COLO668 (cell line): ENCODE measurements at regions not wholly inside any gene's neighbourhood (a gene's known extent, or its start where the extent isn't known, plus 50 kb on each side); places are given as distances from the start of the nearest gene placed in this dataset.
"Not testable (repeated sequence)": the region's sequence is repeated elsewhere in the genome, so short reads cannot be mapped to it uniquely, and the experiment has no call there.

ENCODE experiments used
- DNase-seq: peaks from one replicate; lab custom pipeline; 2025; ENCODE audit not compliant: unreplicated experiment; lab: John Stamatoyannopoulos, UW

DNA sequence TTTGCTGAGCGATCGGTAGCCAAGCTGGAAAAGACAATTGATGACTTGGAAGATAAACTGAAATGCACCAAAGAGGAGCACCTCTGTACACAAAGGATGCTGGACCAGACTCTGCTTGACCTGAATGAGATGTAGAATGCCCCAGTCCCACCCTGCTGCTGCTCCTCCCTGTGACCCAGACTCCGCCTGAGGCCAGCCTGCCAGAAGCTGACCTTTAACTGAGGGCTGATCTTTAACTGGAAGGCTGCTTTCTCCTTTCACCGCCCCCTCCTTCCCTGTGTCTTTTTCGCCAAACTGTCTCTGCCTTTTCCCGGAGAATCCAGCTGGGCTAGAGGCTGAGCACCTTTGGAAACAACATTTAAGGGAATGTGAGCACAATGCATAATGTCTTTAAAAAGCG is 109.0 kb upstream of the TOX3 start:
- DNase-seq: not testable (repeated sequence)

DNA sequence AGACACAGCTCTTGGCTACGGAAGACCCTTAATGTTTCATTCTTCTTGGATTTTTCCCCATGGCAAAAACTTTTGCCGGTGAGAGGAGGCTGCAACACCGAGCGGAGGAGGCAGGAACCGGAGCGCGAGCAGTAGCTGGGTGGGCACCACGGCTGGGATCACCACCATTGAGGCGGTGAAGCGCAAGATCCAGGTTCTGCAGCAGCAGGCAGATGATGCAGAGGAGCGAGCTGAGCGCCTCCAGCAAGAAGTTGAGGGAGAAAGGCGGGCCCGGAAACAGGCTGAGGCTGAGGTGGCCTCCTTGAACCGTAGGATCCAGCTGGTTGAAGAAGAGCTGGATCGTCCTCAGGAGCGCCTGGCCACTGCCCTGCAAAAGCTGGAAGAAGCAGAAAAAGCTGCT is 108.2 kb upstream of the TOX3 start:
- DNase-seq: not testable (repeated sequence)

DNA sequence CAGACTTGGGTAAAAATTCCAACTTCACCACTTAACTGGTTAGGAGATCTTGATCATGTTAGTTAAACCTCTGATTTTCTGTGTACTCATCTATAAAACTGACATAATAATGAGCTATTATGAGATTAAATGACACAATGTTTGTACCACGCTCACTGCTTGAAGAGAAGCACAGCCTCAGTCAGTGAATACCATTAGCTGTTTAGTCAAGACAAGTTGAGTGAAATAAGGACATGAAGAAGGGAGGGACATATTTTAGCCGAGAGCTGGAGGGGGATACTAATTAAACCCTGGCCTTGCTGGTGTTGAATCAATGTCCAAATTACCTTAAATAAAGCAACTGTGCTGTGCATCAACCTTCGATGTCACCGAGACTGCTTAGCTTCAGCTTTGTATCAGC is 105.1 kb upstream of the TOX3 start:
- DNase-seq: no peak

DNA sequence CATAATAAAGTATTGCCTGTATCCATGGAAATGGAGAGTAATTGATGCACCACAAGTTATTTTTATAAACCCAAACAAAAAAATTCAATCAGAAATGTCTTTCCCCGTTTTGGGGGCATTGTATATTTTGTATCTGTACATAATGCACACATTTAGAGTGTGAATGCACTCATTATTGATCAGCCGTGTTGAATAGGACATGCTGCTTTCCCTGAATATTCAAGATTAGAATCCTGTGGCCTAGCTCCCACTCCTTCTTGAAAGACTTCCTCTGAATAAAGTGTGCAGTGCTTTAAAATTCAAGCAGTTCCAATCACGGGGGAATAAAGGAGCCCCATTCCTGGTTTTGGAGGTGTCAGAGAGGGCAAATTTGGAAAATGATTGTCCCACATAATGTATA is 103.8 kb upstream of the TOX3 start:
- DNase-seq: no peak

DNA sequence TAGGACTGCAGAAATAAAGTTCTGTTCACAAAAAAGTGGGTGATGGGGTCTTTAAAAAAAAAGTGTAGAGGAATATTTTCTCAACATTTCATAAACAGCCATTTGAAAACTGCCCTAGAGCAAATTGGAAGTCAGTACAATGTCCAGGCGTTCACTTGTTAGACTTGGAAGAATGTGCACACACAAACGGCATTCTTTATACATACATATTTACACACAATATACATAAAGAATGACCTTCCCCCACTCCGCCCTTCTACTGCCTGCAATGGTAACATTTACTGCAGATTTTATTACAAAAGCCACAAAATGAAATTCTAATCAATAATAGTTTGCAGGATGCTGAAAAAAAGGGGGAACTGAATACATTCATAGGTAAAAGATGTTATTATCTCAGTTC is 103.4 kb upstream of the TOX3 start:
- no peak for DNase-seq

DNA sequence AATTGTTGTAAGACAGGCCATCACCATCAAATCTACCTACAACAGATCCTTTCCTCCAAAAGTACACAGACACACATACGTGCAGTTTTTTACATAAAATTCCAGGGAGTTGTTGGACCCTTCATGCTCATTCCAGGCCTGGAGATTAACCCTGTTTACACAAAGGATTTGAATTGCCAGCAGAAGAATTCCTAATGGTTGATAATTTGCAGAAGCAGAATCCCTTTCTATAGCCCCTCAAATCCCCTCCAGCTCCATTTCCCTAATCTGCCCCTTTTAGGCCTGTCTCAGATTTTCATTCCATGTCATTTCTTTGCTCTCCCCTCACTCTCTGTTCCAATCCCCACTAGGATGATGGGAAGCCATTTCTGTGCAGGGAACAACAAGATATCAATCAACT is 102.9 kb upstream of the TOX3 start:
- DNase-seq: no peak

DNA sequence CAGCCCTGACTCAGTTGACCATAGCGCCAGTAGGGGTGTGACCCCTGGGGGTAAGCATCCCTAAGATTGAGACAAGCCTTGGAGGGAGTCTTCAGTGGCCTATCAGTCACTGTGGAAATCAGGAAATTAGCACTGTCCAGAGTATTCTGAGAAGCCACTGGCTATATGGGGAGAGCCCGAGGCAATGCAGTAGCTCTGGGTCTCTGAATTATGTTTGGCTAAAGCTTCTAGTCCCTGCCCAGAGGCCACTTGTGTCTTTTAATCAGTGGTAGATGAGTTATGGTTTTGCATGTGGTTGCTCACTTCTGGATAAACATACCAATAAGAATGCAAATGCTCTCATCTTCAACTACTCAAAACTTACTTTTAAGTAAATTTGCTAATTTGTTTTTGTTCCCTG is 100.6 kb upstream of the TOX3 start:
- DNase-seq: no peak

DNA sequence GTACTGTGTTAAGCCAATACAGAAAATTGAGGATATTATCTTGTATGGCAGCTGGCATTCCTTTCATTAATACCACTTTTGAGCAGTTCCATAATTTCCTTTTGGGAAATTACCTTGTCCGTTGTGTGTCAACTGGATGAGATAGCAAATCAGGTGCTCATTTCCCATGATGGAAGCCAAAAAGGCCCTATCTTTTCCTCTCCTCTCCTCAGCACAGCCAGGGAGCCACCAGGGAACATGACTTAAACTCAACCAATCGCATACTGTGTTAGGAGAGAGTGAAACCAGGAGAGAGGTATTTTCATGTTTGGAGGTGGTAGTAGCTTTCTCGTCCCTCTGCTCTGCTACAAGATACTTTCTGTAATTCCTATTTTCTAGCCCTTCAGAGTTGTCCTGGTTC is 96.1 kb upstream of the TOX3 start:
- DNase-seq: no peak

DNA sequence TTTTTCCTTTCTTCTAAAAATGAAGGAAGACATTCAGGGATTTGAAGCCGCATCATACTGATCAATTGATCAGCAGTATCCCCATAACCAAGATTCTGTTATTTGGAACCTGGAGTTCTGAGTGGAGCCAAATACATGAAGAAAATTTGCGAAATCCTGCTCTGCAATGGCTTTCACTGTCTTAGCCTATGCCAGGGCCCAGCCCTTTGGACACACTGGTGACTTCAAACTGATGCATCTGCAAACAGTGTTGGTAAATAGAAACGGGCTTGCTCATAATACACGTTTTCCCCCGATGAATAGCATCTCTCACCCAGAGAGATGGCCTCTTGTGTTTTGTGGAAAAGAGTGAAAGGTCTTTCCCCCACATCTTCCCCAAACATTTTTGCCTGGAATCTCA is 87.6 kb upstream of the TOX3 start:
- DNase-seq: peak; percentile 40

DNA sequence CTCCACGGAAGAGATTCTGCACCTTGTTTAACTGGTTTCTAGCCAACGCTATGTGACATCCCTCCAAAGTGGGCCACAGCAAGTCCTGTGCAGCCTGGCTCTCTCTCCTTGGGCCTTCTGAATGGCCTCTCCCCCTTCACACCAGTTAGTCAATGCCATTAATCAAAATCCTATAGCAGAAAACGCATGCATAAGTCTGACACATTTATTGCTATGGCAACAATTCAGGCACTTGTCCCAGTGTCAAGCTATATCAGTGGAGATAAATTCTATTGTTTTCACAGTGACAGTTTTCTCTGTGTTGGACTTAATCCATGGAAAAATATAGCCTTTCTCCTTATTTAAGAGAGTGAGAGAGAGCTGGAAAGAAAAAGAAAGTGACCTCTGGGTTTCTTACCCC is 87.2 kb upstream of the TOX3 start:
- peak; percentile 30 for DNase-seq

DNA sequence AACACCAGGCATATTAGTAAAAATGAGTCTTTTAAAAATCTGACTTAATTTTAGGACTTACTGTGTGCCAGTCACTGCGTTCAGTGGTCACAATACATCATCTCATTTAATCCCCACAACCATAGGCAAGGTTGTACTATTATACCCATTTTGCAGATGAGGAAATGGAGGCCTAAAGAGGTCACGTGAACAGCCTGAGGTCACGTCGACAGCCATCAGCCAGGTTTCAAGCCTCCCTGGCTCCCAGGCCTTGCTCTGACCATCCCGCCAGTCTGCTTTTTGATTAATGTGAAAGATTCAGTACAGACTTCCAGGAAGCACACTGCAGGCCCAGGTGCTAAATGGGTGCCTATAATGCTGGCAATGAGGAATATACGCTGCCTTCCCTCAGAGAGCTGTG is 86.3 kb upstream of the TOX3 start:
- no peak for DNase-seq

DNA sequence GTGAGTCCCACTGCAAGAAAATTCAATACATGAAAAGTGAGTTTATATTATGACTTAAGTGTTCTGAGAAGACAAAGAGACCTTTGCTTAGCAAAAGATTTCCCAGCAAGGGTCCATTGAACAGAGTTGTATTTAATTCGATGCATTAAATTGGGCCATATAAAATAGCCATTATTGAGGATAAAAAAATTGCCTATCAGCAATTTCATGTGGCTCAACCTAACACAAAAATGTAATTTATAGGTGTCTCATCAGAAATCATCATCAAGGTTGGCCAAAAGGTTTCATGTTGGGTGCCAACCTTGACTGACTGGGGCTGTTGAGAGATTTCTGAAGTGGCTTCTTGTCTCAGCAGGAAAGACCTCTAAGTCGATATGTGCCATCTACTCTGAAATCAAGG is 84.8 kb upstream of the TOX3 start:
- no peak for DNase-seq

DNA sequence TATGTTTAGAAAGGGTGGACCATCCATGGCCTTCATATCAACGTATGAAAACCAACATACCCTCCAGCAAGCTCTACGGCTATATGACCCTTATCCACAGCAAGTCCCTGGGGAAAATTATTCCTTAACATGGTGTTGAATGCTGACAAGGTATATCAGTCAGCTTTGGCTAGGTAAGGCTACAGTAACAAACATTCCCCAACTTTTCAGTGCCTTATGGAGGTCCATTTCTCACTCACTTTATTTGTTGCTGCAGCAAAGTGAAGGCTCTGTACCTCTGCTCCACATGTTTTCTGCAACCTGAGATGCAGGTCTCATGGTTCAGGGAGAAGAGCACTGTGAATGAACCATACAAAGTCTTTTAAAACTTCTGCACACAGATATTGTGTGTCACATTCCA is 83.8 kb upstream of the TOX3 start:
- no peak for DNase-seq

DNA sequence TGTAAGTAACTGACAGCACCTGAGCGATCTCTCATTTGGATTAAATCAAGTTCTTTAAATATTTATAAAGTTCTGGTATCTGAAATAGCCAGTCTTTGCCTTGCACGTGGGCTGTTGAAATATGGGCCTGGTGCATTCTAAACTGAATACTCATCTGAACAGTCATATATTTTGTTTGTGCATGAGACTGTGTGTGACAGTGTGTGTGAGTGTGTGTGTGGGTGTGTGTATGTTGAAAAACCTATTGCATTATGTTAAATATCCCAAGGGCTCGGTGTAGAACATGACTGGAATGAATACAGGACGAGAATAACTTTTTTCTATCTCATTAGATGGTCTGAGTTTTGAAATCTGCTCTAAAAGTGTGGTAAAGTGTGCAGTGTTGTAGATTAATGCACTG is 82.4 kb upstream of the TOX3 start:
- DNase-seq: no peak

DNA sequence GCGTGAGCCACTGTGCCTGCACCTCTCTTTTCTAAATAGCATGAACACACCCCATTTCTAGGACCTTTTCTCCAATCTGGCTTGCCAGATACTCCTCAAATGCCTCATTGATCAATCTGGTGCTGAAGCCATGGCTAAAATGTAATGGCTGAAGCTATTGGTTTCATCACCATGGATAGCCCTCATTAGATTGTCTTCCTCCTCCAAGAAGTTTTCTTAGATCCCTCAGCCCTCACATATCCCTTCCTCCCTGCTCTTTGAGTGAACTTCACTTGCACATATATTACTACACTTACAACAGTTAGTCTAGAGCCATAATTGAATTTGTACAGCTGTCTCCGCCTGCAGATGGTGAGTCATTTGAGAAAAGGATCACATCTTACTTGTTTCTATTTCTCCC is 77.9 kb upstream of the TOX3 start:
- no peak for DNase-seq

DNA sequence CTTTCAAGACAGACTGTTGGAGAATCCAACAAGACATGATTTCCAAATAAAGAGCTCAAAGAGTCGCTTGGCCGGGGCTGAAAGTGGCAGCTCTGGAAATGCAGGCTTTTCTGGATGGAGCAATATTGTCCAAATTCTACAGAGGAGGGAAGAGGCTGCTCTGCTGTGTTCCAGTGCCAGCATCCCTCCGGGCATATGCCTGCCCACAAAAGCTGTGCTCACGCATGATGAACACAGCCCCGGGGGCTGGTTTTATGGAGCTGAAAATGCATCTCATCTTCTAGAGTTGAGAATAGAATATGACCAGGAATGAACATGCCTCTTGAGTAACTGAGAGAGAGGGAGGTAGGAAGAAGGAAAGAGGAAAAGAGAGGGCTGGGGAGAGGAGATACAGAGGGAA is 74.7 kb upstream of the TOX3 start:
- no peak for DNase-seq

DNA sequence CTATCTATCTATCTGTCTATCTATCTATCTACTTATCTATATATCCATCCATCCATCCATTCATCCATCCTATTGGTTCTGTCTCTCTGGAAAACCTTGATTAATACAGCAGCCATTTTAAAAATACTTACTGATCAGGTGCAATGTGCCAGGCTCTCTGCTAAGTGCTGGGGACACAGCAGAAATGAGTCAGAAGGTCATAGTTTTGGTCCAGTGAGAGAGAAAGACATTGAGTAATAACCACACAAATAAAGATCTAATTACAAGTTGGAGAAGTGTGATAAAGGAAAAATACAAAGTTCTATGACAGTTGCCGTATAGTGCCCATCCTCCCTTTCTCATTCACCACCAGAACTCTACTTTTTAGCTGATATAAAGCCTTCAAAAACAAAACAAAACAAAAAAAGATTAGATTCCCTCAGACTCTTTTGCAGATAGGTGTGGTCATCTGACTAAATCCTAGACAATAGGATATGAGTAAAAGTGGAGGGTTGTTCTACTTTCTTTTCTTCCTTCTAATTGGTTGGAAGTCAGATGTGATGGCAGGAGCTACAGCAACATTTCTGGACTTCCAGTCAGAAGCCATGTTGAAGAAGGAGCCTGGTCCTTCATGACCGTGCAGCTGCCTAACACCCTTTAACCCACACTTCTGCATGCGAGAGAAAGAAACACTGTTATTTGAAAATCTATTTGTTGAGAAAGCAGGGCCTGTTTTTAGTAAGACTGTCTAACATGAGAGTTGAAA is 72.0 kb upstream of the TOX3 start:
- DNase-seq: no peak

DNA sequence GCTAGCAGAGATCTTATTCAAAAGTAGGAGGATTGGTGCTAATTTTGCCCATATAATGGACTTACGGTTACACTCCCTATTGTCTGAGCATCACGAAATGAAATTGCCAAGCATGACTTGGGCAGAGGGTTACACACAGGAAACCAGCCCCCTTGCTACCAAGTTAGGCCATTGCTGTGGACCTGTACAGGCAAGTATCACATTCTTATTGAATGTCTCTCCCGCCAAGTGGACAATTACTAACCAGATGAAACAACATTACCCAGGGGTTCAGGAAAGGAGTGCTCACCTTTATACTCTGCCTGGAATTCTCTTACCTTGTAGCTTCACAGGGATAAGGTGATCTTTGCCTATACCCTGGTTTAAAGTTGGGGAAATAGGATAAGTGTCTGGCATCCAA is 70.6 kb upstream of the TOX3 start:
- no peak for DNase-seq

DNA sequence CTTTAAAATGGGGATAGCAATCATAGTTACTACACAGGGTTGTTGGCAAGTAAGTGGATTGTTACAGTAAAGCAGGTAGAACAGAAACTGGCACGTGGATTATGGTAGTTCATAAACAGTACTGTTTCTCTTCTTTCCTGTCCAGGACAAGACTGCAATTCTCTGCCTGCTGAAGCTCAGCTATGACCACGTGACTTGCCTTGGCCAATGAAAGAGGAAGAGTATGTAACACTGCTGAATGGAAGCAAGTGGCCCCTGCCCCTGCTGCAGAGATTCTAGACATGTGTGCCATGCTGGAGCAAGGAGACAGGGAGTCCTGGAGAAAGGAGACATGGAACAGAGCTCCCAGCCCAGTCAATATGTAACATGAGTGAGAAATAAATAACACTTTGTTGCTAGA is 66.6 kb upstream of the TOX3 start:
- DNase-seq: no peak

DNA sequence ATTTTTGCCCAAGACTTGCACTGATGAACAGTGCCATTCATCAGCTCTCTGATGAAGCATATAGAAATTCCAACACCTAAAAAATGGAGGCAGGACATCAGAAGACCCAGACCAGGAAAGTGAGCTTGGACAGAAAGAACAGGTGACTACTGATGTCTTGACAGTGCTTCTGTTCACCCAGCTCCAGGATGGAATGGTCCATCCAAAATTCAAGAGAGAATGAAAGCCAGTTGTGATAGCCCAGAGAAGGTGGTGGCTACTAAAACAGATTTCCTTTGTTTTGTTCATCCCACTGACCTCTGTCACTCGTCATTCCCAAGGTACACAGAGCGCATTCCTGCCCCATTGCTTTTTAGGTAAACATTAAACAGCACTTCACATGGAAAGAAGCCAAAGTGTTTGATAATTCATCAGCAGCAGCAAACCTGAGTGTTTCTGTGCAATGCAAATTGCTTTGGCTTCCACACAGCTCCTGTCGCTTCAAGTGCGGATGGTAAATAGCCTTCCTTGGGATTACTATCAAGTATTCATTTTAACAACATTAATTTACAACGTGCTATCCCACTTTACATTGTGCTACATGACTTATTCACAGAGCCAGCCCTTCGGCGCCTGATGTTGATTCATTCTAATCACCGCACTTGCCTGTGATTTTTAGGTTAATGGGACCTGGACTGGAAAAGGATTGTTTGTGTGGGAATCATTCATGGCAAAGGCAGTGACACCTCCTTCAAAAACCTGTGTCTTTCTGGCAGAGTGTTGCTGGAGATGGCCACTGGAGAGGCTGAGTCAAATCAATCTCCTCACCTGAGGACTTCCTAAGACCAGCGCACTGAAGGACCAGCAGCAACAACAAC is 65.1 kb upstream of the TOX3 start:
- DNase-seq: peak; percentile 59

DNA sequence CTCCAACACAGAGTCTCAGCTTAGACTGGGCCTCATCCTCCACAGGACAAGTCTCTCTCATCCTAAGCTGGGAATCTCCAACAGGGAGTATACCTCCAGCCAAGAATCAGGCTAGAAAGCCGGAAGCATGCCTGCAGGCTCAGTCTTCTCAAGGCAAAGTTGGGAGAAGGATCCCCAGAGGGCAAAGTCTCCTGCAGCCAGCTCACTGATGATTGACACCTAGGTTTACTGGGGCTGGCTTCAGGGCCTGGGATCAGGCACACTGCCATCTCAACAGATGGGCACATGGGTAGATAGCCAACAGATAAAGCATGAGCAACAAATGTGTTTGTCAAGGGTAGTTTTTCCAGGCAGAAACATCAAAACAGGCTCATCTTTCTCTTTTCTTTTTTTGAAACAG is 56.1 kb upstream of the TOX3 start:
- DNase-seq: no peak

DNA sequence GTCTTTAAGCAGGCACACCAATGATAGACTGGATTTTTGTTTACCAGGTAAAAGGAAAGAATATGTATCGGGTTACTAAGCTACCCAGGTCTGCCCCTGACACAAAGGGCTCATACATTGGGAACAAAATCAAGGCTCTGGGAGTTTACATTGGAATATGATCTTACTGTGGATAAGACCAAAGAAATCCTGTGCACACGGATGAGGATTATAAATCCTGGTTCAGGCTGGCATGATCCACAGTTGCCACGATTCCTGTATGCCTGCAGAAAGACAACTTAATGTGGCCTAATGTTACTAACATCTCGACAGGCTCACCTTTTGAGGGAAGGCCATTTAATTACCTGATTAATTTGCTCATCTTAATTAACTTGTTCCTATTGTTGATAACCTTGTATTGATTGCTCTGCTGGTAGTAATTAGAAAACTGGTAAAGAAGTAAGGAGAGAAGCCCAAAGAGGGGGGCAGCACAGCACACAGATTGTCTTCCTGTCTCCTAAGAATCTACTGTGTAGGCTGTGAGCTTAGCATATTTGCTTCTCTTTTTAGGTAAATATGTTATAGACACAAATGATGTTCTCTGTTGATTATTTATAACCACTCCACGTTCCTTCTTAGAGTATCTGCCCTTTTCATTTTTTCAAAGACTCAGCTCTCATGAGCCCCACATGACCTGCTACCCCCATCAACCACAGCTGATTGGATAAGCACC is 51.0 kb upstream of the TOX3 start:
- DNase-seq: peak; percentile 76
